ENCODE measurements at regions not wholly inside any gene's neighbourhood (a gene's known extent, or its start where the extent isn't known, plus 50 kb on each side); places are given as distances from the start of the nearest gene placed in this dataset.

- no peak for TF ChIP-seq POLR2A (IDR thresholded peaks at IDR 0.05; ENCODE audit: borderline replicate concordance, extremely low read depth, insufficient read depth, insufficient read length)
- TF ChIP-seq YY1 (IDR thresholded peaks at IDR 0.05; ENCODE audit: extremely low read depth, insufficient replicate concordance, low read depth, low read length), result no peak
- TF ChIP-seq CTCF (IDR thresholded peaks at IDR 0.05 in 2 of 3, conservative IDR thresholded peaks at IDR 0.05 in 1 of 3; ENCODE audit: borderline replicate concordance in 1 of 3, insufficient read depth in 1 of 3, low read depth in 2 of 3, low read length in 2 of 3), result no peak
- TF ChIP-seq EZH2phosphoT487 (IDR thresholded peaks at IDR 0.05; ENCODE audit: borderline replicate concordance), result no peak
- TF ChIP-seq POLR2AphosphoS5 (IDR thresholded peaks at IDR 0.05; ENCODE audit: low read depth, low read length), result no peak
- no peak for TF ChIP-seq ZBTB33 (IDR thresholded peaks at IDR 0.05; ENCODE audit: extremely low read depth, insufficient replicate concordance, low read length)
- no peak for TF ChIP-seq ATF3 (IDR thresholded peaks at IDR 0.05)
- no peak for TF ChIP-seq FOSL1 (IDR thresholded peaks at IDR 0.05; ENCODE audit: low read depth)
- no peak for TF ChIP-seq REST (IDR thresholded peaks at IDR 0.05; ENCODE audit: low read depth)
- no peak for TF ChIP-seq ZNF274 (IDR thresholded peaks at IDR 0.05; ENCODE audit: low read depth, low read length)
Observed at GRCh38 chr13:103157016-103157415, 90.8 kb upstream of the SLC10A2 start.

Data from HCT116 (cell line).